ENCODE measurements at regions not wholly inside any gene's neighbourhood (a gene's known extent, or its start where the extent isn't known, plus 50 kb on each side); places are given as distances from the start of the nearest gene placed in this dataset.

DNA sequence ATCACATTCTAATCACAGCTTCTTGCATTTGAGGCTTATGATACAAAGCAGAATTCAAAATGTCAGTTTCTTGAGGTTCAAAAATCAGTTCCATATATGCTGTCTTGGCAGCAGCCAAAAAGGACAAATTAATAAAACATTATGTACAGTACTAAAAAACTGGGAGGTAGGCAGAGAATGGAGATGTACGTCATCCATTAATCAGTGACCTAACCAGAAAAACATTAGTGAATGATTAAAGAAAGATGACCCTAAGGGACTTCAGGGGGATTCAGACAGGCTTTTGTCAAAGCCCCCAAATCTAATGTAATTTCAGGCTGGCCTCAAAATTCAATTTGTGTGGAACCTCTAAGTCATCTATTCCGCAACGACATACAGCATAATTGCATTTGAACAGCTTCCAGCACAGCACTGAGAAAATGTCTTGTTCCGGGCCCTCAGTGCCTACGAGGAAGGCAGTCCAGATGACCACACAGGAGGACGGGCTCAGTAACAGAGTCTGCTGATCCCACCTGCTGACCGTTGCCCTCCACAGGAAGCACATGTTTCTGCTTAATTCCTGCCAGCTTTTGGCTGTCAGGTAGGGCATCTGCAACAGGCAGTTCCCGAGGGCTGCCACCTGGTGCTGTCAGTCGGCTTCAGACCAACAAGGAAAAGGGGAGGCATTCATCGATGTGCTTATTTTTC lies 83.8 kb upstream of the HHIP start:
- DNase-seq (ENCODE audit: extremely low read depth, low read depth): no peak

DNA sequence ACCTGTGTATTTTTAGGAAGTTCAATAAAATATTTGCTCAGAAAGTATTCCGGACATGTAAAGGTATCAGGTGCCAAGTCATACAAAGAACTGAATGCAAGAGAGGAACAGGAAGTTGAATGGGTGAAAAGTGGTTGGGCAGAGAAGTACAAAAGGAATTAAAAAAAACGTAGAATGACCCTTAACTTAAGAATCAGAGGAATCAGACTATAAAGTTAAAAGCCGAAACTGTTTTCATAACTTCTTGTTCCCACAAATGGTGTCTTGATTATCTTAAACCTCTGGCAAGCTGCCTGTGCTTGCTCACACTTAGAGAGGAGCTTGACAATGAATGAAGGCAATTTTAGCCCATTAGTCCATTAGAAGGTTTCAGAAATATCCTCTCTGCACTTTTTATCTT lies 81.6 kb upstream of the HHIP start:
- DNase-seq (ENCODE audit: extremely low read depth, low read depth): no peak

DNA sequence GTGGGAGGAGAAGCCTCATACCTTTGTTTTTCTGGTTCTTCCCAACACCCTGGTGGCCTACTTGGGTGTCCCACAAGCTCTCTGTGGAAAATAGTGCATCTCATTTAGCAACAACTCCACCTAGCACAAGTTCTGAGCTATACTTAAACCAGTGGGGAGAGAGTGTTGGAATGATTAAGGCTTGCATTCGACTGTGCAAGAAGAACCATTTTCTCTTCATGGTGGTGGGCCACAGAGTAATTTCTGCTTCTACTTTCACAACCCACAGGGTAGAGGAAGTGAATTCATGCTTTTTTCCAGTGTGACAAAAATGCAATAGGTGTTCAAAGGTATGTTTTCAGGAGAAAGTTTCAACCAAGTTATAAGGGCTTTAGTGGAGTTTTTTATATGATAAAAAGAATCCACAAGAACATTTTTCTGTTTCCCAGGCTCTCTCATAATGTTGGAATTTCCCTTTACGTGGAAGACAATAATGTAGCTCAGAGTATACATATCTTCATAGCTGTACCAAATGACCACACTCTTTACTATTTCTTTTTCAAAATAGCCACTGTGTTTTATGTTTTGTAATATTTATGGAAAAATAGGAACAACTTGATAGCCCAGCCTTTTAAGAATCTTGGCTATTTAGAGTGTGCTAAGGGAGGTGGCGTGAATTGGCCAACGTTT lies 80.3 kb upstream of the HHIP start:
- no peak for DNase-seq (ENCODE audit: extremely low read depth, low read depth)

DNA sequence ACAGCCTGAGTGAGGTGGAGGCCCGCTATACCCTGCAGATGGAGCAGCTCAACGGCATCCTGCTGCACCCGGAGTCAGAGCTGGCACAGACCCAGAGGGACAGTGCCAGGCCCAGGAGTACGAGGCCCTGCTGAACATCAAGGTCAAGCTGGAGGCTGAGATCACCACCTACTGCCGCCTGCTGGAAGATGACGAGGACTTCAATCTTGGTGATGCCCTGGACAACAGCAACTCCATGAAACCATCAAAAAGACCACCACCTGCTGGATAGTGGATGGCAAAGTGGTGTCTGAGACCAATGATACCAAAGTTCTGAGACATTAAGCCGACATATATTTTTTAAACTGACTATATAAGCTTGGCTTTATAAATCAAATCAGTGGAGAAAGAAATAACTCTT lies 73.3 kb upstream of the HHIP start:
- no peak for DNase-seq (ENCODE audit: extremely low read depth, low read depth)

DNA sequence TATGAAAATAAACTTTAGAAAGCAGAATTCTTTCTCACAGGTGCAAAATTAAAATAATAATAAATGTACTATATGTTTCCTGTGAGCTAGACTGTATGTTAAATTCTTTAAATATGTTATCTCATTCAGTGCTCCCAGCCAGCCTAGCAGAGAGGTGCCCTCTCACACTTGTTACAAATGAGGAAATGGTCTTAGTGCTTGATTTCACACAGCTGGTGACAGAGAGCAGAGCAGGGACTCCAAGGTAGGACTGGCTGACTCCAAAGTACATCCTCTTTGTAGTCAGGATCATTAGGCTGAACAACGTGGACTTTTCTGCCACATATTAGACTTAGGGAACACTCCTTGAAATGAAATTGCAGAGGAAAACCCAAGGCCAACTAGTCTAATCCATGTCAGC lies 72.0 kb upstream of the HHIP start:
- no peak for DNase-seq (ENCODE audit: extremely low read depth, low read depth)

DNA sequence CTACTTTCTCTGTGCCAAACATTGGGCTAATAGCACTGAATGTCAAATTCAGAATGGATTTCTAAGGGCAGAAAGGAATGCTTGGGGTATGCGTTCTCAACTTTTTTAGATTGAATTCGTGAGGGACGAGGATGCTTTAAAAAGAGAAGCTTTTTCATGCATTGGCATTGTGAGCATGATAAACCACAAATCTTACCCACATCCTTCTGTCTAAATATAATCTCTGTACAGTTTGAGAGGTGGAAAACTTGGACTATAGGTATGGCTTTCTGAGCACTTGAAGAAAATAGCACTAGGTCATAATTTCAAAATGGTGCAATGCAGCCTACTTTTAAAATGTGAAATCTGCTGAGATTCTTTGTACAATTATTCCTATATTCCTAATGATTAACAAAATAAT lies 71.4 kb upstream of the HHIP start:
- no peak for DNase-seq (ENCODE audit: extremely low read depth, low read depth)

DNA sequence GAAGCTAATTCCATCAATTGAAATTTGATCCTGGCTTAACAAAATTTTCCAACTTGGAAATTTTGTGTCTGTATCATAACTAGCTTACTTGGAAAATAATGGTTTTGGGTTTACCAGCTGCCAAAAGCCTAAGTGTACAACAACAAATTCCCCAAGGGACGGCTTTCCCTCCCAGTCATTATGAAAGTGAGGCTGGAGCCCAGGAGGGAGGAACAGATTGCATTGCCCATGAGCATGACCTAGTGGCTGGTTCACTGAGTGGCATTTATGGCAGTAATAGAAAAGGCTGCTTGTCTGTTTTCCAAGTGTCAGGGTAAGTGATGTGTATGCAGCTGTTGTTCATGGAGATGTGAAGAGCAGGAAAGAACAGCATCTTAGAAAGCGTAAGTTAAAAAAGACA lies 70.8 kb upstream of the HHIP start:
- no peak for DNase-seq (ENCODE audit: extremely low read depth, low read depth)

DNA sequence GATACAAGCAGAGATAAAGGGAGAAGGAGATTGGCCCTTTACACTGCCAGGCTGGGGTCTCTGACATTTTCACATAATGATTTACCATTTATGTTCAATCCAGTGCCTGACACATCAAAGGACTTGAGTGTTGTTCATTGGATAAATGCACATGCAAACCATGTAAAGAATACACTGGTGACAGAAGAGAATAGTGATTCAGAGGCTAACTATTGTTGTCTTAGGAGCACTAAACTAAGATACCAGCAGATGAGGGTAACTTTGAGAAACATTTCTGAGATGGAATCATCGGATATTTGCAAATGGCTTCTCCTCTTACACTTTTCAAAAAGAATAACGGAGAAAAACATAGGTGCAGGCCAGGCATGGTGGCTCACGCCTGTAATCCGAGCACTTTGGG lies 67.3 kb upstream of the HHIP start:
- no peak for DNase-seq (ENCODE audit: extremely low read depth, low read depth)

DNA sequence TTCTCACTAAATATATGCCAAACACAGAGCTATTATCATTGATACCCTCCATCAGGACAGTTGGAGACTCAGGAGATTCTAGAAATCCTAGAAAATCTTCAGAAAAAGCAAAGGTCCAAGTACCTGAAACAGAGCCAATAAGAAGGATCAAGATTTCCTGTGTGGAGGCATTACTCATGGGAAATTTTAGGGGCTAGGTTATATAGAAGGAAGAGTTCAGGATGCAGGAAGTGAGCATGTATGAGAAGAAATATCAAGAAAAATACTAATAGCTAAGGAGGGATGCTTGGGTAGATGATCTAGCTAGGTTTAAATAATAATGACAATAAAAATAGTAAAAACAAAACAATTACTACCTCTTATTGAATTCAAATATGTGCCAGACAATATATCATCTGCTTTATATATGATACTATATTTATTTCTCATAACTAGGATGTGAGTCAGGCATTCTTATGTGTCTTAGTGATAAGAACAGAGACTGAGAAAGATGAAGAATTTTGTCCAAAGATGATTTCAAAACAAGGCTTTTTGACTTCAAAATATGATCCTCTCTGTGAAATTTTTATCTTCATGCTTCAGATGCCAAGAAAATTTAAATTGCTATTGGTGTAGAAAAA lies 66.4 kb upstream of the HHIP start:
- DNase-seq (ENCODE audit: extremely low read depth, low read depth): no peak

DNA sequence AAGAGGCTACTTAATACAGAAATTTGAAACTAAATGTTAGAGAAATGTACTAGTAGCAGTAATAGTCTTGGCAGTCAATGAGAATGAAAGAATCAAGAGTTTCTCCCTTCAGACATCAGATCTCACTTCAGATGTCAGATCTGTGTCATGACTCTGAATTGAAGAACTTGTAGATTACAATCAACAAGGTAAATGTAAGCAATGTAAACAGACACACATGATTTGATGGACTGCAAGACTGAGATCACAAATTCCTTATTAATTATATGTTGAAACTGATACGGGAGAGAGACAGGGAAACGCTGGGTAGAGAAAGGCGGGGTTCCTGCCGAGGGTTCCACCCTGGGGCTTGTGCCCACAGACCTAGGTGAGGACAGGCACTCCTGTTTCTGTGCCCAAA lies 65.5 kb upstream of the HHIP start:
- no peak for DNase-seq (ENCODE audit: extremely low read depth, low read depth)

DNA sequence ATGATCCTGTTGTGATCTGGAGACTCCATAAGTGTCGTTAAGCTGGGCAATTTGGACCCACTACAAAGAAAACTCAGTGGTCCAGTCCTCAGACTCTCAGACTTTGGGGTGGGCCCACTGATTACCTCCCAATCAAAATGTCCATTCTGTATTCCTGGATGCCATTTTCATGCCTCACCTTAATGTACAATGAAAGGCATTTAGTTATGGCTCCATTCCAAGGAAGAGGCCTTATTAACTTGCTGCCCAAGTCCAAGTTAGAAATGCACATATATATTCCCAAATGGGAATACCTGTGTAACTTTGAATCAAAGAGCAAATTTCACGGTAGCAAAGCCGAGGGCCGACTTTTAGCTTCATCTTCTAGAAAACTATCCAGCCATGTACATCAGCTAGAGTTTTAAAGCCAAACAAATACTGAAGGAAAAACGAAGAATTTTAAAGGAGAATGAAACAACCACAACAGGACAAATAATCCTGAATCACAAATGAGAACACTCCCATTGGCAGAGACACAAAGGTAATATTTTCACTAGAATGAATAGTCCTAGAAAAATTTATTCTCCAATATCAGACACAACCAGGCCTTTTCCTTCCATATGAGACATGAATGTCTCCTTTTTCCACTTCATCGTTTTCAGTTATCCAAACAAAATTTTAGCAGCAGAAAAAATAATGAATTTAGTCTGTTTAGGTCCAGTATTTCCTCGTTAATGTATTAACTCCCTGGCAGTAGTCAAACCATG lies 63.7 kb upstream of the HHIP start:
- no peak for DNase-seq (ENCODE audit: extremely low read depth, low read depth)

DNA sequence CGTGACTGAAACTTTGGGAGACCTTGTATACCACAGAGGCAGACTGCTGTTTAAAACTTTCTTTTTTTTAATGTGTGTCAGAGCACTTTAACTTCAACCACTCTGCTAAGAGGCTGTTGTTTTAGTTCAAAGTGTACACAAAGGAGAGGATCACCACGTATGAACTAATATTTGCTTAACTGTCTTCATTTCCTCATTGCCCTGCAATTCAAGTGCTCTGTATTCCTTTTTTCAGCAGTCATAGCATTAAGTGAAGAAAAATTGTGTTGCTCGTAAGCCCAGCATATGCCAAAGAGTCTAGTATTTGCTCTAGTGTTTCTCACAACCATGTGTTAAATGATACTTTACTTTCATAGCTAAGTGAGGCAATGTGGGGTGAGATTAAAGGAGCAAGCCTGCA lies 63.0 kb upstream of the HHIP start:
- DNase-seq (ENCODE audit: extremely low read depth, low read depth): peak; percentile 54

DNA sequence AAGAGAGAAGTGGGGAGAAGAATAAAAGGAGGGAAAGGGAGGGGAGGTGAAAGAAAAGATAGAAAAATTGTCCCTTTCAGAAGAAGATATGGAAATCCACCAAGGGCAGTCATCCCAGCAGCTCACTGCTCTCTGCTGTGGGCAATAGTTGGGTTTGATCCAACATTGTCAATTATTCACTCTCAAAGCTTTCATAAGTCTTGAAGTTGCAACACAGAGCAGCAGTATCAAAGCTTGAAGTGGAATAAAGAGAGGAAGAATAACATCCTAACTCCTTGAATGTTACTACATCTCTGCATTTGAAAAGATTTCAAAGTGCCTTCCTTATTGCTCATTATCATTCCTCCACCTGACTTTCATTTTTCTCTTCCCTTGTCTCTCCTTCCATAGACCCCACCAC lies 62.3 kb upstream of the HHIP start:
- DNase-seq (ENCODE audit: extremely low read depth, low read depth): peak; percentile 25

DNA sequence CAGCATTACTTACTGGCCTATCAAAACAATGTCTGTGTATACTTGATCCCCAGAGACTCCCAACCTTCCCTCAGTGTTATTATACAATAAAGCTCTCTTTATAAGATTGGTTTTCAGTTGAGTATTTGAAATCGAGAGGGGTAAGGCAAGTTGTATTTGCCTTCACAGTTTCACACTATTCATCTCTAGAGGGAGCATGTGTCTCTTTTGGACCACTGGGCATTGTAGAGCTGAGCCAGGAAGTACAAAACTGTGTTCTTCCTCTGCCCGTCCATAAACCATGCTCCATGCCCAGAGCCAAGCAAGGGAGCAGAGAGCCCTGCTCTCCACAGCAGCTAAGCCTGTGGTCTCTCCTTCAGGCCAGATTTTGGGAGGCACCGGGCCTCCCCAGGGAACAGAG lies 61.5 kb upstream of the HHIP start:
- DNase-seq (ENCODE audit: extremely low read depth, low read depth): no peak

DNA sequence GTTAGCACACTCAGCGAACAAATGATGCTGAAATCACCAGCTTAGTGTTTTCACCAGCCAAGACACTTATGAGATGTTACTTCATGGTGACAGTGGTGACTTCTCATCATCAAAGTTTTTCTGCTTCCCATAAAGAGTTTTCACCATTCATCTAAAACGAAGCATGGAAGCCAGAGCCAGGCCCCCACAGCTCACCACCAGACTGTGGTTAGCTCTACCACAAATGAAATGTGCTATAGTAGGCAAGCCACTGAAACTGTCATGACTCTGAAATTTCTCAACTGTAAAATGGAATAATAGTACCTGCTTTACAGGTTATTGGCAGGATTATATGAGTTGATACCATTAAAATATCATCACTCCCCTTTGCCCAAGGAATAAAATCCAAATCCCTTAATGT lies 56.4 kb upstream of the HHIP start:
- DNase-seq (ENCODE audit: extremely low read depth, low read depth): no peak

DNA sequence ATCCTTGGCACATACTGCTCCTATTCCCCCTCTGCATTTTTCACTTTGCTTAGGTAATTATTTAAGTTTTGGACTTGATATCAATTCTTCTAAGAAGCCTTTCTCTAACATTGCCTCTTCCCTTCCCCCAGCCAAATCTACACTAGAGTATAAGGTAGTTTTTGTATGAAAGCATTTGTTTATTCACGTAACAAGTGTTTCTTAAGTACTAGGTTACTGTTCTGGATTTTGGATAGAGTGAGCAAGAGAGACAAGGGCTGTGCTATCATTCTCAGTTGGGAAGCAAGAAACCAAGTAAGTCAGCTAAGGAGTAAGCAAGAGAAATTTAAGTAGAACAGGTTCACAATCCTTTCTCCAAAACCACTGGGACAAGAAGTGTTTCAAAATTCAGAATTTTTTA lies 55.9 kb upstream of the HHIP start:
- no peak for DNase-seq (ENCODE audit: extremely low read depth, low read depth)

DNA sequence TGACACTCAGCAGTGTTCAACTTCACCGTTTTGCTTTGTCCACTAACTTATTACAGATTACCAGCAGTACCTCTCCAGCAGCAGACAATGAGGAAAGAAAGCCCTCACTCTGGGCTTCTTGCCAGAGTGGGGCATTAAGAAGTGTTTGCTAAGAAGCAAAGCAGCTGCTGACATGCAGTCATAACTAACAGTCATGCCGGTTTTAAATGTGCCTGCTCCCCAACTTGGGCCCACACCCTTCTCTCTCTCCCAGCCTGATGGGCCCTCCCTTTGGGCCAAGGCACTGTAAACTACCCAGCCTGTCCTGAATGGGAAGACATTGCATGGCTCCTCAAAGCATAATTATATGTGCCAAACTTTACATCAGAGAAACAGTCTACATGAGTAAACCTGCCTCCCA lies 54.6 kb upstream of the HHIP start:
- DNase-seq (ENCODE audit: extremely low read depth, low read depth): no peak

DNA sequence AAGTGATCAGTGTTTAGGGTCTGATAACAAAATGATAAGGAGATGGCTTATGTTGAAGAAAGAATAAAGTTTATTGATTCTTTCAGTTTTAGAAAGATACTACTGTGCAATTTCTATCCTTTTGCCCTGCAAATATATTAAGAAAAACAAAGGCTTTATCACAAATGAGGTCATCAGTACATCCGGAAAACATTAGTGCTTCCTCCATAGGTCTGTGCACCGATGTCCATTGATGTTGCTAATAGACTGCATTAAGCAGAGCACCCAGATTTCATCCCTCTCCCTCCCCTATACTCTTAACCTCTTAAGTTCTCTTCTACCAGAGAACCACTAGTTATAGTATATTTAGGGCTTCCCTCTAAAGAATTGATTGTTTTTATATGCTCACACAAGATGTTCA lies 53.7 kb upstream of the HHIP start:
- no peak for DNase-seq (ENCODE audit: extremely low read depth, low read depth)

DNA sequence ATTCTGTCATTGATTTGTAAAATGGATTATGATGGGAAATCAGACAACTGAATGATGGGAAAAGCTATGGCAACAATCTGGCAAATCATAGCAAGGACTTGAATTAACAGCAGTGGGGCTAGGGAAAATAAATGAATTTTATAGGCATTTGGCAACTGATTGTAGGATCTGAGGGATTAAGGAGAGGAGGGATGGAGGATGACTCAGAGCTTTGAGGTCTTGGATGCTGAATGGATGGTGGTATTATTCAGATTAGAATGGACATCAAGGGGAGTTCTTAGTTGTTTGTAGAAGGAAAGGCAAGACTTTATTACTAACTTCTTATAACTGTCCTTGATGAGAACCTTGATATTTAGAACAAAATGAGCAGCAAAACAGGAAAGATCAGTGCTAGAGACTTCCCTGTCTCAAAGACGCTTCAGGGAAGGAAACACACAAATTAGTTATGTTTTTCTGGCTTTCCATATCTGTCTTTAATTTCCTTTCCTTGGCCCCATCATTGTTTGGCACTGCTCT lies 51.4 kb upstream of the HHIP start:
- DNase-seq (ENCODE audit: extremely low read depth, low read depth): no peak

DNA sequence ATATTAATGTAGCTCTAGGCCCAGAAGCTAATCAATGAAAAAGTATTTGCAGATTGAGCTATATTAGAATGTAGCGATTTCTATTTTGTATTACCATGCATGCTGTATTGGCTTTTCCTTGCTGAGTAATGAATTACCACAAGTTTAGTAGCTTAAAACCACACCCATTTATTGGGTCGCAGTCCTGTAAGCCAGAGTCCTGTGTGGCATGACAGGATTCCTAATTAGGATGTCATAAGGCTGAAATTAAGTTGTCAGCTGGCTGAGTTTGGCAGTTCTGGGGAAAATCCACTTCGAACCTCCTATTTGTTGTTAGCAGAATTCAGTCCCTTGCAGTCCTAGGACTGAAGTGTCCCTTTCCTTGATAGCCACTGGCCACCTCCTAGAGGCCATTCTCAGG lies 50.3 kb upstream of the HHIP start:
- no peak for DNase-seq (ENCODE audit: extremely low read depth, low read depth)

All from NCI-H460 (cell line).